CD4-positive, alpha-beta T cell treated with Interleukin-10 for 1 hour (primary cell): ENCODE measurements at regions not wholly inside any gene's neighbourhood (a gene's known extent, or its start where the extent isn't known, plus 50 kb on each side); places are given as distances from the start of the nearest gene placed in this dataset.
A peak's percentile ranks its signal among the peaks of the same experiment; 100 is the strongest.
"Not testable (repeated sequence)": the region's sequence is repeated elsewhere in the genome, so short reads cannot be mapped to it uniquely, and the experiment has no call there.

ENCODE experiments used
- DNase-seq: peaks from one replicate; pipeline ENCODE4 v3.0.0-alpha.2; 2020

DNA sequence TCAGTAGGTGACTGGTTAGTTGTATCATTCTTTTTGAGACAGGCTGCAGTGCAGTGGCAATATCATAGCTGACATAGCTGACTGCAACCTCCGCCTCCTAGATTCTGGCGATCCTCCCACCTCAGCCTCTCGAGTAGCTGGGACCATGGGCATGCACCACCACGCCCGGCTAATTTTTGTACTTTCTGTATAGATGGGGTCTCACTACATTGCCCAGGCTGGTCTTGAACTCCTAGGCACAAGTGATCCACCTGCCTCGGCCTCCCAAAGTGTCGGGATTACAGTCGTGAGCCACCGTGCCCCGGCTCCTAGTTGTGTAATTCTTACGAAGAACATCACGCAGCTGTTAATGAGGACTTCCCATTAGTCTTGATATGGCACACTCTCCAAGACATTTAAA lies 123.4 kb upstream of the VKORC1L1 start:
- no peak for DNase-seq

DNA sequence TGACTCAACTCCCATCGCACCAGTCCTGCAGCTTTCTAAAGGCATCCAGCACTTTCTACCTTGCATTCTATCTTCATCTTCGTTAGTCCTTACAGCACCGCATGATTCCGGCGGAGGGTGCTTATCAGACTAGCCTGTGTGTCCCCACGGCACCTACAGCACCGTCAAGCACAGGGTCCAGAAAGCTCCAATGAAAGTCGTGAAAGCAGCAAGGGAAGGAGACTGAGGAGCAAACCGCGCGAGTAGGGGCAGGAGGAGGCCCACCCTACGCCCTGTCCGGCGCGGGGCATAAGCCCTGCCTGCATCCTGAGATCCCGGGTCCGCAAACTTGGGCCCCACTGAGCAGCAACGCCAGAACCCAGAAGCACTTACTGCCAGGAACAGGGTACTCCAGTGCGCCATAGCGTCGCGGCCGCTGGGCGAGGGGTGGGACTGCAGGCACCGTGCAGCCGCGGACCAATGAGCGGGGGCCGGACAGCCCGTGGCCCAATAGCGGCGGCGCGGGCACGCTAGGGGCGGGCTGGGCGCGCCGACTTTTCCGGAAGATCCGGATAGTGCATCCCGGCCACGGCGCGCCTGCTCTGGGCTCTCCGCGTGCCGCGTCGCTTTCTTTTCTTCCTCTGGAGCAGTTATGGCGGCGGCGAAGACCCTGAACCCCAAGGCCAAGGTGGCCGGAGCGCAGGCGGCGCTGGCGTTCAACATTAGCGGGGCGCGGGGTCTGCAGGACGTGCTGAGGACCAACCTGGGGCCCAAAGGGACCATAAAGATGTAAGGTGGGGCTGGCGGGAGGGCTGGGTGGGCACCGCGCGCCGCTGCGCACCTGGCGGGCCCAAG lies 122.1 kb upstream of the VKORC1L1 start:
- DNase-seq: peak; percentile 88

DNA sequence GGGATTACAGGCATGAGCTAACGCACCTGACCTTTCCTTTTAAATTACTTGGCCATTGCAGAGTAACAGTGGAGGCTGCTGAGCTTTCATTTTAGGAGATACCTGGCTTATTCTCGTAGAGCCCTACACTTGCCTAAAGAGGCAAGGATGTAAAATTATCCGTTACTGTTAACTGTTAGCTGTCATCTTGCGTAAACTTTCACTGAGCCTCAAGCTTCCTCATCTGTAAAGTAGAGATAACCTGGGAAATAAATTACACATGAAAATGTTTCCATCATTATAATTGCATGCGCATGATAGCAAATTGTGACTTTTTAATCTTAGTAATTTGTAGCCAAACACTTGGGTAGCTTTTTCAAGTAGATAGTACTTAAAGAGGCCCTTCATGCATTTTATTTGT lies 118.8 kb upstream of the VKORC1L1 start:
- not testable (repeated sequence) for DNase-seq

- DNase-seq: not testable (repeated sequence)
These were observed 113.9 kb upstream of the VKORC1L1 start for GRCh38 chr7:65758991-65759390.

GRCh38 chr7:65762712-65763111 lies 110.2 kb upstream of the VKORC1L1 start:
- not testable (repeated sequence) for DNase-seq

DNA sequence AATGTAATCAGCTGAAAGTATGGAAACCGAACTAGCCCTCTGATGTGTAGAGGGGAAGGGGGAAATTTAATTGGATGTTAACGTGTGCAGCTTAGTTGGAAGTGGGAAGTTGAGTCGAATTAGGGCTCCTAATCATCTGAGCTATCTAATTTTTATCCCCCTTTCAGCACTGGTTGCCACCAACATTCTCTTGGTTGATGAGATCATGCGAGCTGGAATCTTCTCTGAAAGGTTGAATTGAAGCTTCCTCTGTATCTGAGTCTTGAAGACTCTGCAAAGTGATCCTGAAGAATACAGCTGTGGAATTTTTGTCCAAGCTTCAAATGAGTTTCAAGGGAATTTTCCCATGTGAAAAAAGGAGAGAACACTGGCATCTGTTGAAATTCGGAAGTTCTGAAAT lies 109.8 kb upstream of the VKORC1L1 start:
- DNase-seq: not testable (repeated sequence)

- DNase-seq: peak; percentile 95
These were observed 102.2 kb upstream of the VKORC1L1 start for GRCh38 chr7:65770473-65771225.

- not testable (repeated sequence) for DNase-seq
These were observed 101.7 kb upstream of the VKORC1L1 start for GRCh38 chr7:65771226-65771569.

DNA sequence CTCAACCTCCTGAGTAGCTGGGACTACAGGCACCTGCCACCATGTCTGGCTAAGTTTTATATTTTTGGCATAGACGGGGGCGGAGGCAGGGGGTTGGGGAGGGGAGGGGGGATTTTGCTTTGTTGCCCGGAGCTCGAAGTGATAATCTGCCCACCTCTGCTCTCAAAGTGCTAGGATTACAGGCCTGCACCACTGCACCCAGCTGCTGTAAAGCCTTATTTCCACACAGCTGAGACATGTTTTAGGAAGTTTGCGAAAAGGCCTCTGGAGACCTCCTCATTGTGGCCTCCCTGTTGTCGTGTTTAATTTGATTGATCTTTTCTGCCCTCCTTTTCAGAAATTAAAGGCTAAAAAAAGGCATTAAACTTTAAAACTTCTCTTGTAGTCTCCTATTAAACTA lies 96.2 kb upstream of the VKORC1L1 start:
- not testable (repeated sequence) for DNase-seq

DNA sequence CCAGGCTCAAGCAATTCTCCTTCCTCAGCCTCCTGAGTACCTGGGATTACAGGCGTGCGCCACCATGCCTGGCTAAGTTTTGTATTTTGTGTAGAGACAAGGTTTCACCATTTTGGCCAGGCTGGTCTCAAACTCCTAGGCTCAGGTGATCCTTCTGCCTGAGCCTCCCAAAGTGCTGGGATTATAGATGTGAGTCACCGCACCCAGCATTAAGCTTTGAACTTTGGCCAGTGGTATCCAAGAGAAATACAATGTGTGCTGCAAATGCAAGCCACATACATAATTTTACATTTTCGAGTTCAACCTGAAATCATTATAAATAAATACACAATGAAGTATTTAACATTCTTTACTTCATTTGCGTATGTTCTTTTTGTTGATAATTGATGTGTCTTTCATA lies 82.9 kb upstream of the VKORC1L1 start:
- DNase-seq: not testable (repeated sequence)

DNA sequence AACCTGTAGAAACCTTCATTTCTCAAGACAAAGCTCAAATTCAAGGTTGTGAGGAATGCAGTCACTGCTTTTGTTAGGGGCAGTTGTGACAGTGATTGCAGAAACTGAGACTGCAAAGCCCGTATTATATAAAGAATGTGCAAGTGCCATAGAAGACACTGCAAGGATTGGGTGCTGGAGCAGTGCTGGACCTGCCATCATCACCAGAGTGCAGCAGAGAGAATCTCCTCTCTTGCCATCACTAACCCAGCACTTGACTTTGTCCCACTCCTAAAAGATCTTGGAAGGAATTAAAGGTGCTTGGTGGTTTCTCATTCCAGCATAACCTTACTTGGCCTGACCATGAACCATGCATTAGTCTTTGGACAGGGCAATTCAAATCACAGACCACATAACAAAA lies 81.1 kb upstream of the VKORC1L1 start:
- not testable (repeated sequence) for DNase-seq

DNA sequence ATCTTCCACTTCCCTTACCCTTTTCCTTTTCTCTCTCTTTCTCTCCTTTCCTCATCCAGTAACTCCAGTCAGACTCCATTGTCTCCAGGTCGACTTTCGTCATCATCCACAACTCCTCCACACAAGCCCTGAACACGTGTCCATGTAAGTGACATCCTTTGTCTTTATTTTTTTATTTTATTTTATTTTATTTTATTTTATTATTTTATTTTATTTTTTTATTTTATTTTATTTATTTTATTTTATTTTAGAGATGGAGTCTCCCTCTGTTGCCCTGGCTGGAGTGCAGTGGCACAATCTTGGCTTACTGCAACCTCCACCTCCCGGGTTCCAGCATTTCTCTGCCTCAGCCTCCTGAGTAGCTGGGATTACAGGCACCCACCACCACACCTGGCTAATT lies 80.1 kb upstream of the VKORC1L1 start:
- DNase-seq: not testable (repeated sequence)

DNA sequence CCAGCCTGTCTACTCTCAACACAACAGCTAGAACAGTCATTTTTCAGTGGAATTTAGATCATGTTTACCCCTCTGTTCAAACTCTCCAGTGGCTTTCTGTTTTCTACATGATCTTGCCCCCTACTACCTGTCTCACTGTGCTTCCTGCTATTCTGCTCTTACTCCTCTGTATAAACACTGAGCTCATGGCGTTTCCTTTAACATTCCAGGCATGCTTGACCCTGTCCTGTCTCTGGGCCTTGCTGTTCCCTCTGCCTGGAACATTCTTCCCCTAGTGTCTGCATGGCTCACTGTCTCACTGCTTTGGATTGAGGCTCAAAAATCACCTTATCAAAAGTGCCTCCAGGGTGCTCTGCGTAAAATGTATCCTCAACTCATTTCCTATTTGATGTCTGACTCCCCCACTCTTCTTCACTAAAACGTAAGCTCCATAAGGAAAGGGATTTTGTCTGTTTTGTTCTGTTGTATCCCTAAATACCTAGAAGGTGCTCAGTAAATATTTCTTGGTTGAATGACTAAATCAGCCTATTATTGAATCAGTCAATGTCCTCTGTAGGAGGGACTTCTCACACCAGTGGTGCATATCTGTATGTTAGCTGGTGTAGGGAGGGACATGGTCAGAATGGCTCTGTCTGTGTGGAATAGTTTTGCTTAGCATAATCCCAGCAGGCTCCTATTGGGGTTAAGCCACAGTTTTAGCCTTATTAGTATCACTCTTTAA lies 78.0 kb upstream of the VKORC1L1 start:
- DNase-seq: not testable (repeated sequence)

DNA sequence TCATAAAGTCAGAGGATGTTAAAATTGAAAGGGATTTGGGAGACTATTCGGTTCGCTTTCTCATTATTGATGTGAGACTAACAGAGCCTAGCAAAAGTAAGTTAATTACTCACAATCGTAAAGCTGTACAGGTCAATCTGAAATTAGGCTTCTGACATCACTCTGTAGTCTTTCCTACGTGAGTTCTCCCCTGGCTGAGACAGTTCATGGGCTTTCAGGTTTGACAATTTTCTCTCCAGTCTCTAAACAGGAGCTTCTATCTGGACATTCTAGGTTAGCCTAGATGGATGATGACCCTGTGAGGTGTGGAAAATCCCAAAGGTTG lies 77.5 kb upstream of the VKORC1L1 start:
- DNase-seq: not testable (repeated sequence)

- no peak for DNase-seq
These were observed 76.7 kb upstream of the VKORC1L1 start for GRCh38 chr7:65796205-65796604.

DNA sequence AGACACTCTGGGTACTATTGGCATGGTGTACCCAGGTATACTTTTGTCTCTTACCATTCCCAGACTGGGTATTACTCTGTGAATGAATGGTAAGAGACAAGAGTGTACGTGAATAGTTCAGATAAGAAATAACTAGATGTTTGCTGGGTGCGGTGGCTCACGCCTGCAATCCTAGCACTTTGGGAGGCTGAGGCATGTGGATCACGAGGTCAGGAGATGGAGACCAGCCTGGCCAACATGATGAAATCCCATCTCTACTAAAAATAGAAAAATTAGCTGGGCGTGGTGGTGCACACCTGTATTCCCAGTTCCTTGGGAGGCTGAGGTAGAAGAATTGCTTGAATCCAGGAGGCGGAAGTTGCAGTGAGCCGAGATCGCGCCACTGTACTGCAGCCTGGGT lies 75.8 kb upstream of the VKORC1L1 start:
- not testable (repeated sequence) for DNase-seq

- not testable (repeated sequence) for DNase-seq
These were observed 75.3 kb upstream of the VKORC1L1 start for GRCh38 chr7:65797566-65797965.

DNA sequence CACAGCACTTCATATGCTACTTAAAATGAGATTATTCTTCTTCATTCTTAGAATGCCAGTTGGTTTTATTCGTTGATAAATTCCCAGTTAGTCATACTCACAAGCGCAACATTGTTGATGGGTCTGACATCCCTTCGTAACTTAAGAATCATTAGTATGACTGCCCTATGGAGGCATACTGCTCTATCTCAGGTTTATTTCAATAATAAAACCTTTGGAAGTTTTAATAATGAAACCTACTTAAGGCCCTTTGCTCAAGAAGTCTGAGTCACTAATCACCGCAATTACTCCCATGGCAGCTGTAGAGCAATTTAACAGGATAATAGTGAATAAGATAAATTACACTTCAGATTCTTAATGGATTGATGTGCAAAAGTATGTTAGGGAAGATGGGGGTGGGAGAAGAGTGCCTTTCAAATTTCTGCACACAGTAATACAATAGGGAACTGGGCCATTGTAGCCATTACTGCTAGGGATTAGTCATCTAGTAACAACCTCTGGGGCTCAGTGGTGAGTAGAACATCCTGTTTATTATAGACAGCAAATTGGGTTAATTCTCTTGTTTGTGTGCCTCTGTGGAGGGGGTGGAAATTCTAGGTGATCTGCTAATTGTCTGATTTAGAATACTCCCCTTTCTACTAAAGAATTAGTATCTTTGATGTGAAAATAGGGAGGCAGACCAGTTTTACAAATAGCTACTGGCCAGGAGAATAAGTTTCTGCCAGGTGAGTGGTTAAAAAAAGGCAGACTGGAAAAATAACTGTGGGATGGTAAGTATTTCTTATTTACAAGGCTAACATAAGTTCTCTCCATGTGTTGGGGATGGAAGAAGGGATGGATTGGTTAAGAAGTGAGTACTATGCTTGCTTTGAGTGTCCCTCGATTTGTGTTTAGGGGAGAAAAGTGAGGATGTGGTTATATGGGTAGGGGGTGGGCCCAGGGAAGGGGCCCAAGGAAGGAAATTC lies 74.5 kb upstream of the VKORC1L1 start:
- DNase-seq: peak; percentile 30

DNA sequence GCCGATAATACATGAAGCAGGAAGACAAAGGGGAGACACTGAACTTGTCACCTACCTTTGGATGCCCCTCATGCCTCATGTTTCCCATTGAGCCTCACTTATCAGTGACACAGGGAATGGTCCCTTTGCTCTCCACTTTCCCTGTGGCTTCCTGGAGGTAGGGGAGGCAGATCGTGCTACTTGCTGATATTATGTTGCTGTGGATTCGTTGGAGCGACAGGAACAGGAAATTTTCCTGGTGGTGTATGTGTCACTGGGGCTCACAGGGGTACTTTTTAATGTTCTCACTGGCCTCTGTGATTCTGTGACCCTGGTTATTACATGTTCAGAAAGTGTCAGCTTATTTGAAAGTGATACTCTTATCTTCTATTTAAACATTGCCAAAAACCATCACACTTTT lies 72.7 kb upstream of the VKORC1L1 start:
- not testable (repeated sequence) for DNase-seq

DNA sequence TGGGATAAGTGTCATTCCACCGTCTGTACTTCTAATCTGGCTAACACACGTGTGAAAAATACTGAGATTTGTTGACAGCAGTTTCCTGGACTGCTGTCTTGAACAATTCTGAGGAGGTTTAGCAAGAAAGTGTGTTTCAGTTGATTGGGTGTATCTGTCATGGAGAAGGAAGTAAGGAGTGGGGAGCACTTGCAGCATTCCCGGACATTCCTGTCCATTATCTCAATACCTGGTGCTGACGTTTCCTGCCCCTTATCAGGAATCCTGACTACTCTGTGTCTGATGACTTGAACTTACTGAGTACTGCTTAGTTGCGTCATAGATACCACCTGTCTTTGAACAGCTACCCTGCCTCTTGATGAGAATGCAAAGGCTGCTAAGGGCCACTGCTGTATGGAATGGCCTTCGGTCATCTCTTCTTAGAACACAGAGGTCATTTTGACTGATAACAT lies 72.0 kb upstream of the VKORC1L1 start:
- no peak for DNase-seq

DNA sequence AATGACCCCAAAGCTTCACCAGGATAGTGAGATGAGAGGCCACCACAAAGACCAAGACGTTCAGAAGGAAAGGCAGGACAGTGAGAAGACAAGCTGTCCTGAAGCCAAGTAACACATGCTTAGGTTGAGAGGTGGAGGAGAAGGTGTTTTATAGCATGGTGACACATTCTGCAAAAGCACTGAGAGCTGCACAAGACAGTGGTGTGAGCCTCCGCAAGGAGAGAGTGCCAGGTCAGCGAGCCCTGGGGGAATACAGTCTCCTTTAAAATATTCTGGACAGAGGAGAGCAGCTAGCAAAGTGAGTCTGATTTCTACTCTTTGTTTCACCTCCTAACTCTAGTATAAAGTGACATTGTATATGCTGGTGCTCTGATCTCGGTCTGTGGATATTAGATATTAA lies 68.0 kb upstream of the VKORC1L1 start:
- DNase-seq: no peak

- DNase-seq: not testable (repeated sequence)
These were observed 65.8 kb upstream of the VKORC1L1 start for GRCh38 chr7:65807067-65807466.
